Central memory CD8-positive, alpha-beta T cell (primary cell): ENCODE measurements at regions not wholly inside any gene's neighbourhood (a gene's known extent, or its start where the extent isn't known, plus 50 kb on each side); places are given as distances from the start of the nearest gene placed in this dataset.

Experiments
- ATAC-seq: fragments of 150-1000 bp; cut with Tn5 transposase; replicated peaks from 2 replicates; pipeline ENCODE4 v1.10.0; 2022; ENCODE audit warnings: mild to moderate bottlenecking, moderate FRiP score, moderate number of reproducible peaks; ENCODE audit not compliant: poor library complexity, severe bottlenecking; ENCODE audit errors: extremely low read depth
- DNase-seq, 2 donors: peaks; one replicate each; pipeline ENCODE4 v3.0.0; 2021; ENCODE audit warnings: low spot score in 2 of 2
- H3K27ac Mint-ChIP-seq: one replicate; pipeline ENCODE4 v1.8.0; 2022; ENCODE audit warnings: low read depth, mild to moderate bottlenecking, moderate library complexity, mixed read lengths
- H3K27me3 Mint-ChIP-seq: one replicate; pipeline ENCODE4 v1.8.0; 2022; ENCODE audit warnings: mixed read lengths
- H3K36me3 Mint-ChIP-seq: one replicate; pipeline ENCODE4 v1.8.0; 2022; ENCODE audit warnings: mild to moderate bottlenecking, moderate library complexity, mixed read lengths; ENCODE audit not compliant: insufficient read depth
- H3K4me1 Mint-ChIP-seq: one replicate; pipeline ENCODE4 v1.8.0; 2022; ENCODE audit warnings: mixed read lengths
- H3K4me3 Mint-ChIP-seq: one replicate; pipeline ENCODE4 v1.8.0; 2022; ENCODE audit warnings: mild to moderate bottlenecking, moderate library complexity, mixed read lengths
- H3K9me3 Mint-ChIP-seq: one replicate; pipeline ENCODE4 v1.8.0; 2022; ENCODE audit warnings: mixed read lengths

DNA sequence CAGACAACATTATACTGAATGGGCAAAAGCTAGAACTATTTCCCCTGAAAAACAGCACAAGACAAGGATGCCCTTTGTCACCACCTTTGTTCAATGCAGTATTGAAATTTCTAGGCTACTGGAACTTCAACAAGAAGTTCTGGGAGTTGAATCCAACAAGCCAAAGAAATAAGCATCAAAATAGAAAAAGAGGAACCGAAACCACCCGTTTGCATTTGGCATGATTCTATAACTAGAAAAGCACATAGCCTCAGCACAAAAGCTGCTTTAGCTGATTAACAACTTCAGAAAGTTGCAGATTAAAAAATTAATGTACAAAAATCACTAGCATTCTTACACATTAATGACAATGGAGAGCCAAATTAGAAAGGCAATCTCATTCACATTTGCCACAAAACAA lies 79.6 kb upstream of the KDM5D start:
- H3K27ac Mint-ChIP-seq = no peak overlapping the region
- H3K4me3 Mint-ChIP-seq = no peak overlapping the region
- H3K36me3 Mint-ChIP-seq = no peaks in the 10 kb centered on the region
- no peaks in the 10 kb centered on the region for H3K9me3 Mint-ChIP-seq
- no peaks in the 10 kb centered on the region for H3K4me1 Mint-ChIP-seq
- peaks cover 32% of the 10 kb centered on the region for H3K27me3 Mint-ChIP-seq
- ATAC-seq = no peak
- no peak for DNase-seq

- H3K4me1 Mint-ChIP-seq = peaks cover 6% of the 10 kb centered on the region
- ATAC-seq (no peak), DNase-seq (no peak)
- H3K4me3 Mint-ChIP-seq = no peak overlapping the region
- no peaks in the 10 kb centered on the region for H3K9me3 Mint-ChIP-seq
- H3K27ac Mint-ChIP-seq = no peak overlapping the region
- peaks cover 67% of the 10 kb centered on the region for H3K27me3 Mint-ChIP-seq
- no peaks in the 10 kb centered on the region for H3K36me3 Mint-ChIP-seq
These were observed 74.0 kb upstream of the KDM5D start for GRCh38 chrY:19818546-19818945.

DNA sequence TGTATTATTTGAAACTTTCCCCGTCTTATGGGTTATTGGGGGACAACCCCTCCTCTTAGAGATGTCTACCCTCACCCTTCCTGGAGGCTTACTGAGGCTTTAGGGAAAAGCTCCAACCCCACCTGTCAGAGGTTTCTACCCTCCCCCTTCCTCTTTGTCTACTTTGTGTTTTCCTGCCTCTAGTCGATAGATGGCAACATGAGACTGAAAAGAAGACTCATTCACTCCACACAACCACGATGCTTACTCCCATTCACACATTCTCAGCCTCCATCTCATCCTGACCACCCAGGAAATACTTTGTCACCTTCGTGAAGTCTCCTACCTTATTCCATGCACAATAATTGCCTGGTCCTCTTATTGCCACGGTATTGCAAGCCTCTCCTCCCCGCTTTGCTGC lies 72.4 kb upstream of the KDM5D start:
- H3K9me3 Mint-ChIP-seq = no peaks in the 10 kb centered on the region
- DNase-seq = no peak
- peaks cover 6% of the 10 kb centered on the region for H3K4me1 Mint-ChIP-seq
- H3K27ac Mint-ChIP-seq = no peak overlapping the region
- no peak overlapping the region for H3K4me3 Mint-ChIP-seq
- no peaks in the 10 kb centered on the region for H3K36me3 Mint-ChIP-seq
- peaks cover 63% of the 10 kb centered on the region for H3K27me3 Mint-ChIP-seq
- no peak for ATAC-seq

DNA sequence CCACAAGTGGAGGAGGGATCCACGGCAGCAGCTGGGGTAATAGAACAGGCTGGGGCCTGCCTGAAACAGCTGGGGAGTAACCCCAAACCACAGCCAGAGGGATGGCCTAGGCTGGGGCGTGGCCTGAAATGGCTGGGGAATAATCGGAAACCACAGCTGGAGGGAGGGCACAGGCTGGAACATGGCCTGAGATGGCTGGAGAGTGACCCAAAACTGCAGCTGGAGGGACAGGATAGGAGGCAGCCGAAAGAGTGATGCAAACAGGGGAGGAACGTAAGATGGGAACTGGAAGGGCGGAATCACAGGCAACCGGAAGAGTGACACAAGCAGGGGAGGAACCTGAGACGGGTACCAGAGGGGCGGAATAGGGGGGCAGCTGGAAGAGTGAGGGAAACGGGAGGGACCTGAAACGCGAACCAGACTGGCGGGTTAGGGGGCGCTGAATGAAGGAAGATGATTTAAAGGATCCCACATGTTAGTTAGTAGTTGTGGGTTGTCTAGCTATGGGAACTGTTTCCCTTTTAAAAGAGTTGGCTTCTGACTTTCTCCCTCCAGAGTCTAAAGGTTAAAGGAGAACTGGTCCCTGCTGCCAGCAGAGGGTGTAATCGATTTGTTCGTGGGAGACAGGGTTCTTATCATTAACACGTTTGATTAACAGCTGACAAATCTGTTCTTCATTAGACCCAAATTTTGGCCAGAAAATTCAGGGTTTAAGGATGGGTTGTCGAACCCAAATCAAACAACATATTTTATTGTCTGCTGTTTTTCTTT lies 71.7 kb upstream of the KDM5D start:
- Mint-ChIP-seq H3K9me3 (no peaks in the 10 kb centered on the region), H3K36me3 (no peaks in the 10 kb centered on the region), H3K4me3 (peak overlapping the region; percentile 66), H3K4me1 (peaks cover 6% of the 10 kb centered on the region), H3K27me3 (peaks cover 56% of the 10 kb centered on the region), H3K27ac (no peak overlapping the region)
- DNase-seq = no peak
- peak; percentile 36 for ATAC-seq
